ENCODE measurements at regions not wholly inside any gene's neighbourhood (a gene's known extent, or its start where the extent isn't known, plus 50 kb on each side); places are given as distances from the start of the nearest gene placed in this dataset.
"Not testable (repeated sequence)": the region's sequence is repeated elsewhere in the genome, so short reads cannot be mapped to it uniquely, and the experiment has no call there.

GRCh38 chr10:63972949-63973827 lies 452.0 kb downstream of the REEP3 start:
- no peak overlapping the region for H3K27ac ChIP-seq
- no peaks in the 10 kb centered on the region for H3K9me3 ChIP-seq
- no peak for TF ChIP-seq CTCF (IDR thresholded peaks at IDR 0.05)
- no peak overlapping the region for H3K4me3 ChIP-seq (ENCODE audit: low read depth in 1 of 2, low read length in 1 of 2)
- H3K4me1 ChIP-seq (ENCODE audit: control insufficient read depth in 1 of 2, insufficient read depth in 1 of 2, low read depth in 1 of 2, low read length in 1 of 2), result no peaks in the 10 kb centered on the region
- H3K36me3 ChIP-seq, result no peaks in the 10 kb centered on the region
- H3K27me3 ChIP-seq, result no peaks in the 10 kb centered on the region

GRCh38 chr10:63976538-63976937 lies 455.3 kb downstream of the REEP3 start:
- no peak overlapping the region for H3K4me3 ChIP-seq (ENCODE audit: low read depth in 1 of 2, low read length in 1 of 2)
- no peaks in the 10 kb centered on the region for H3K27me3 ChIP-seq
- no peak for TF ChIP-seq CTCF (IDR thresholded peaks at IDR 0.05)
- no peaks in the 10 kb centered on the region for H3K9me3 ChIP-seq
- no peaks in the 10 kb centered on the region for H3K36me3 ChIP-seq
- H3K27ac ChIP-seq, result no peak overlapping the region
- no peaks in the 10 kb centered on the region for H3K4me1 ChIP-seq (ENCODE audit: control insufficient read depth in 1 of 2, insufficient read depth in 1 of 2, low read depth in 1 of 2, low read length in 1 of 2)

GRCh38 chr10:63977329-63977923 lies 456.2 kb downstream of the REEP3 start:
- no peak overlapping the region for H3K27ac ChIP-seq
- H3K4me1 ChIP-seq (ENCODE audit: control insufficient read depth in 1 of 2, insufficient read depth in 1 of 2, low read depth in 1 of 2, low read length in 1 of 2), result no peaks in the 10 kb centered on the region
- no peak overlapping the region for H3K4me3 ChIP-seq (ENCODE audit: low read depth in 1 of 2, low read length in 1 of 2)
- H3K36me3 ChIP-seq, result no peaks in the 10 kb centered on the region
- TF ChIP-seq CTCF (IDR thresholded peaks at IDR 0.05), result no peak
- H3K27me3 ChIP-seq, result no peaks in the 10 kb centered on the region
- H3K9me3 ChIP-seq, result no peaks in the 10 kb centered on the region

GRCh38 chr10:63980870-63981269 lies 459.7 kb downstream of the REEP3 start:
- H3K27me3 ChIP-seq; H3K4me1 ChIP-seq (ENCODE audit: control insufficient read depth in 1 of 2, insufficient read depth in 1 of 2, low read depth in 1 of 2, low read length in 1 of 2); H3K4me3 ChIP-seq (ENCODE audit: low read depth in 1 of 2, low read length in 1 of 2); H3K27ac ChIP-seq; H3K36me3 ChIP-seq; H3K9me3 ChIP-seq: not testable (repeated sequence)

GRCh38 chr10:63984061-63984460 lies 462.9 kb downstream of the REEP3 start:
- H3K36me3 ChIP-seq; H3K27me3 ChIP-seq; H3K27ac ChIP-seq; H3K4me3 ChIP-seq (ENCODE audit: low read depth in 1 of 2, low read length in 1 of 2); H3K4me1 ChIP-seq (ENCODE audit: control insufficient read depth in 1 of 2, insufficient read depth in 1 of 2, low read depth in 1 of 2, low read length in 1 of 2); H3K9me3 ChIP-seq: not testable (repeated sequence)

GRCh38 chr10:63986536-63986935 lies 465.3 kb downstream of the REEP3 start:
- no peak overlapping the region for H3K27ac ChIP-seq
- H3K36me3 ChIP-seq, result no peaks in the 10 kb centered on the region
- TF ChIP-seq CTCF (IDR thresholded peaks at IDR 0.05), result no peak
- no peaks in the 10 kb centered on the region for H3K27me3 ChIP-seq
- H3K9me3 ChIP-seq, result no peaks in the 10 kb centered on the region
- H3K4me3 ChIP-seq (ENCODE audit: low read depth in 1 of 2, low read length in 1 of 2), result no peak overlapping the region
- no peaks in the 10 kb centered on the region for H3K4me1 ChIP-seq (ENCODE audit: control insufficient read depth in 1 of 2, insufficient read depth in 1 of 2, low read depth in 1 of 2, low read length in 1 of 2)
